ENCODE measurements at regions not wholly inside any gene's neighbourhood (a gene's known extent, or its start where the extent isn't known, plus 50 kb on each side); places are given as distances from the start of the nearest gene placed in this dataset.

- no peak for DNase-seq (ENCODE audit: low read depth)
- no peak for TF ChIP-seq CTCF (IDR thresholded peaks at IDR 0.05; ENCODE audit: low read depth, low read length, missing control alignments)
Observed at GRCh38 chr1:55654750-55655149, 439.6 kb upstream of the USP24 start.

GRCh38 chr1:55654171-55654570 lies 439.0 kb upstream of the USP24 start:
- no peak for DNase-seq (ENCODE audit: low read depth)
- no peak overlapping the region for H3K4me3 ChIP-seq (ENCODE audit: low read depth, low read length)
- no peak for TF ChIP-seq CTCF (IDR thresholded peaks at IDR 0.05; ENCODE audit: low read depth, low read length, missing control alignments)

More at GRCh38 chr1:55654750-55655149, 439.6 kb upstream of the USP24 start:
- H3K4me3 ChIP-seq (ENCODE audit: low read depth, low read length), result no peak overlapping the region

GRCh38 chr1:55650444-55650843 lies 435.3 kb upstream of the USP24 start:
- no peak for TF ChIP-seq CTCF (IDR thresholded peaks at IDR 0.05; ENCODE audit: low read depth, low read length, missing control alignments)
- no peak for DNase-seq (ENCODE audit: low read depth)
- no peak overlapping the region for H3K4me3 ChIP-seq (ENCODE audit: low read depth, low read length)

GRCh38 chr1:55646181-55646580 lies 431.0 kb upstream of the USP24 start:
- DNase-seq (ENCODE audit: low read depth), result no peak
- no peak for TF ChIP-seq CTCF (IDR thresholded peaks at IDR 0.05; ENCODE audit: low read depth, low read length, missing control alignments)
- H3K4me3 ChIP-seq (ENCODE audit: low read depth, low read length), result no peak overlapping the region

GRCh38 chr1:55645270-55645669 lies 430.1 kb upstream of the USP24 start:
- no peak for TF ChIP-seq CTCF (IDR thresholded peaks at IDR 0.05; ENCODE audit: low read depth, low read length, missing control alignments)
- no peak for DNase-seq (ENCODE audit: low read depth)
- no peak overlapping the region for H3K4me3 ChIP-seq (ENCODE audit: low read depth, low read length)

- H3K4me3 ChIP-seq (ENCODE audit: low read depth, low read length), result no peak overlapping the region
- no peak for TF ChIP-seq CTCF (IDR thresholded peaks at IDR 0.05; ENCODE audit: low read depth, low read length, missing control alignments)
- no peak for DNase-seq (ENCODE audit: low read depth)
Observed at GRCh38 chr1:55641947-55642346, 426.8 kb upstream of the USP24 start.

GRCh38 chr1:55640708-55641473 lies 425.7 kb upstream of the USP24 start:
- TF ChIP-seq CTCF (IDR thresholded peaks at IDR 0.05; ENCODE audit: low read depth, low read length, missing control alignments), result no peak
- peak overlapping the region; percentile 6; the same call in 1 of the 2 replicates for H3K4me3 ChIP-seq (ENCODE audit: low read depth, low read length)
- peak; percentile 48 for DNase-seq (ENCODE audit: low read depth)

Measured in GM12864 (cell line).